OCI-LY3 (cell line): ENCODE measurements at regions not wholly inside any gene's neighbourhood (a gene's known extent, or its start where the extent isn't known, plus 50 kb on each side); places are given as distances from the start of the nearest gene placed in this dataset.

Experiments used
- CTCF ChIP-seq: fragments of 200-600, 300-600 bp; sonication (generic); IDR thresholded peaks from 2 replicates; pipeline ENCODE4 v1.5.1; 2014; ENCODE audit warnings: antibody characterized with exemption, low read length, low read depth
- EZH2phosphoT487 ChIP-seq: fragments of 200-600 bp; shearing (Covaris generic); IDR thresholded peaks from 2 replicates; pipeline ENCODE4 v1.6.1; 2018; ENCODE audit warnings: antibody characterized with exemption, mixed run types, low read depth

- TF ChIP-seq CTCF (no peak), EZH2phosphoT487 (no peak)
These were observed 525.5 kb upstream of the BCHE start for GRCh38 chr3:166362698-166363097.
